Small intestine (tissue), 7 donors: ENCODE measurements at regions not wholly inside any gene's neighbourhood (a gene's known extent, or its start where the extent isn't known, plus 50 kb on each side); places are given as distances from the start of the nearest gene placed in this dataset.

Experiments used
- DNase-seq, 2 donors: peaks; one replicate each; pipeline versions ENCODE4 v3.0.0 to v3.0.0-alpha.2; 2013
- FAIRE-seq: peaks from 2 replicates; lab custom pipeline; 2012; peaks lifted over from hg19 to GRCh38; lab: Jason Lieb, UNC
- H3K27ac ChIP-seq, 3 donors: one replicate each; pipeline ENCODE4 v1.5.1; 2013; ENCODE audit warnings: low read length in 2 of 3, mild to moderate bottlenecking in 2 of 3, control low read depth in 1 of 3, inconsistent platforms in 1 of 3, low read depth in 1 of 3, moderate library complexity in 1 of 3
- H3K27me3 ChIP-seq, 3 donors: one replicate each; pipeline ENCODE4 v1.6.1; 2013; ENCODE audit warnings: low read length in 3 of 3, inconsistent platforms in 1 of 3; ENCODE audit not compliant: control insufficient read depth in 3 of 3, insufficient read depth in 3 of 3
- H3K36me3 ChIP-seq, 3 donors: one replicate each; pipeline ENCODE4 v1.6.1; 2013; ENCODE audit warnings: low read length in 3 of 3, inconsistent platforms in 1 of 3, low read depth in 1 of 3, mild to moderate bottlenecking in 1 of 3, moderate library complexity in 1 of 3; ENCODE audit not compliant: control insufficient read depth in 3 of 3, insufficient read depth in 2 of 3
- H3K4me1 ChIP-seq, 3 donors: one replicate each; pipeline ENCODE4 v1.6.1; 2013; ENCODE audit warnings: low read length in 2 of 3, inconsistent platforms in 1 of 3, low read depth in 1 of 3, mild to moderate bottlenecking in 1 of 3, moderate library complexity in 1 of 3; ENCODE audit not compliant: control insufficient read depth in 3 of 3, insufficient read depth in 2 of 3
- H3K4me3 ChIP-seq, 3 donors: one replicate each; pipeline ENCODE4 v1.5.1; 2013; ENCODE audit warnings: low read length in 3 of 3, control low read depth in 1 of 3, inconsistent platforms in 1 of 3, low read depth in 1 of 3, mild to moderate bottlenecking in 1 of 3, moderate library complexity in 1 of 3
- H3K9me3 ChIP-seq, 2 donors: one replicate each; pipeline ENCODE4 v1.6.1; 2013; ENCODE audit warnings: low read depth in 1 of 2, low read length in 1 of 2; ENCODE audit not compliant: control insufficient read depth in 2 of 2, insufficient read depth in 1 of 2
- WGBS, 3 donors: extraction: QIAGEN DNeasy Blood & Tissue Kit; methylation state at CpG; one replicate each; pipeline ENCODE4 v1.1.7; 2013; 5-methylcytosine and 5-hydroxymethylcytosine counted together
- donor health status: healthy with polysubstance abuse.
- donor health status: control.
- donor health status: control.
- donor health status: Bipolar disorder and iron deficiency.
- donor health status: healthy.

GRCh38 chr21:43313939-43314405, 113.0 kb downstream of the SIK1 start:
- 90 to 91% (median 90%) methylated on average over 9 of the region's 9 CpGs for WGBS, 3 donors
- no peak for DNase-seq
- peaks cover 0 to 3% (median 0%) of the 10 kb centered on the region in 3 donors for H3K36me3 ChIP-seq
- no peak overlapping the region for H3K4me3 ChIP-seq
- H3K4me1 ChIP-seq: peaks cover 0 to 32% (median 9%) of the 10 kb centered on the region in 3 donors
- peak overlapping the region in 1 of 3 donors; percentile 72 for H3K27ac ChIP-seq
- no peaks in the 10 kb centered on the region for H3K27me3 ChIP-seq
- no peak for FAIRE-seq
- peaks cover 0 to 19% of the 10 kb centered on the region in 2 donors for H3K9me3 ChIP-seq

- H3K36me3 ChIP-seq: peaks cover 0 to 6% (median 0%) of the 10 kb centered on the region in 3 donors
- H3K27ac ChIP-seq: peak overlapping the region in 1 of 3 donors; percentile 72
- 85 to 88% (median 86%) methylated on average over 20 of the region's 20 CpGs for whole genome bisulfite sequencing, 3 donors
- DNase-seq: no peak
- FAIRE-seq: no peak
- H3K4me1 ChIP-seq: peaks cover 0 to 32% (median 9%) of the 10 kb centered on the region in 3 donors
- no peak overlapping the region for H3K4me3 ChIP-seq
- no peaks in the 10 kb centered on the region for H3K27me3 ChIP-seq
- peaks cover 0 to 17% of the 10 kb centered on the region in 2 donors for H3K9me3 ChIP-seq
Measured at GRCh38 chr21:43313221-43313938, 113.6 kb downstream of the SIK1 start.

GRCh38 chr21:43312751-43313169, 114.2 kb downstream of the SIK1 start:
- peaks cover 0 to 33% (median 9%) of the 10 kb centered on the region in 3 donors for H3K4me1 ChIP-seq
- H3K27ac ChIP-seq: peak overlapping the region in 2 of 3 donors; percentile 72 to 92
- WGBS, 3 donors: 34 to 60% (median 57%) methylated on average over 6 of the region's 6 CpGs
- H3K4me3 ChIP-seq: no peak overlapping the region
- H3K27me3 ChIP-seq: no peaks in the 10 kb centered on the region
- peak in 1 of 2 donors; percentile 50 for DNase-seq
- H3K36me3 ChIP-seq: peaks cover 0 to 11% (median 0%) of the 10 kb centered on the region in 3 donors
- H3K9me3 ChIP-seq: peaks cover 0 to 11% of the 10 kb centered on the region in 2 donors
- no peak for FAIRE-seq

- Histone ChIP-seq H3K27ac (peak overlapping the region in 2 of 3 donors; percentile 43 to 92), H3K4me3 (no peak overlapping the region), H3K9me3 (peaks cover 0 to 5% of the 10 kb centered on the region in 2 donors), H3K4me1 (peaks cover 3 to 40% (median 9%) of the 10 kb centered on the region in 3 donors), H3K36me3 (peaks cover 0 to 15% (median 0%) of the 10 kb centered on the region in 3 donors), H3K27me3 (no peaks in the 10 kb centered on the region)
- DNase-seq (peak; percentile 24 to 48), FAIRE-seq (no peak)
- WGBS, 3 donors: 17 to 48% (median 44%) methylated on average over 4 of the region's 4 CpGs
Measured at GRCh38 chr21:43312011-43312410, 114.9 kb downstream of the SIK1 start.

GRCh38 chr21:43311301-43311817, 115.6 kb downstream of the SIK1 start:
- H3K4me3 ChIP-seq: peak overlapping the region in 1 of 3 donors; percentile 30
- peak; percentile 90 to 94 for DNase-seq
- no peaks in the 10 kb centered on the region for H3K27me3 ChIP-seq
- peaks cover 3 to 40% (median 9%) of the 10 kb centered on the region in 3 donors for H3K4me1 ChIP-seq
- H3K9me3 ChIP-seq: no peaks in the 10 kb centered on the region
- no peak for FAIRE-seq
- WGBS, 3 donors: 16 to 55% (median 28%) methylated on average over 8 of the region's 8 CpGs
- H3K36me3 ChIP-seq: peaks cover 0 to 21% (median 0%) of the 10 kb centered on the region in 3 donors
- H3K27ac ChIP-seq: peak overlapping the region in 2 of 3 donors; percentile 58 to 92

- H3K4me3 ChIP-seq: no peak overlapping the region
- peaks cover 3 to 38% (median 9%) of the 10 kb centered on the region in 3 donors for H3K4me1 ChIP-seq
- WGBS, 3 donors: 88 to 96% (median 90%) methylated on average over 10 of the region's 10 CpGs
- no peaks in the 10 kb centered on the region for H3K9me3 ChIP-seq
- H3K36me3 ChIP-seq: peaks cover 0 to 21% (median 0%) of the 10 kb centered on the region in 3 donors
- H3K27me3 ChIP-seq: no peaks in the 10 kb centered on the region
- FAIRE-seq (no peak), DNase-seq (no peak)
- no peak overlapping the region for H3K27ac ChIP-seq
Measured at GRCh38 chr21:43308815-43309283, 118.1 kb downstream of the SIK1 start.

- FAIRE-seq (no peak), DNase-seq (no peak)
- peaks cover 3 to 33% (median 9%) of the 10 kb centered on the region in 3 donors for H3K4me1 ChIP-seq
- H3K9me3 ChIP-seq: no peaks in the 10 kb centered on the region
- no peak overlapping the region for H3K4me3 ChIP-seq
- no peaks in the 10 kb centered on the region for H3K27me3 ChIP-seq
- peaks cover 0 to 21% (median 0%) of the 10 kb centered on the region in 3 donors for H3K36me3 ChIP-seq
- peak overlapping the region in 1 of 3 donors; percentile 11 for H3K27ac ChIP-seq
- WGBS, 3 donors: 85 to 88% (median 86%) methylated on average over 11 to 13 of the region's 13 CpGs
Measured at GRCh38 chr21:43308101-43308814, 118.7 kb downstream of the SIK1 start.

GRCh38 chr21:43307677-43308070, 119.3 kb downstream of the SIK1 start:
- DNase-seq: no peak
- Histone ChIP-seq H3K4me3 (no peak overlapping the region), H3K4me1 (peaks cover 3 to 28% (median 9%) of the 10 kb centered on the region in 3 donors), H3K27ac (peak overlapping the region in 2 of 3 donors; percentile 11 to 15), H3K36me3 (peaks cover 0 to 21% (median 0%) of the 10 kb centered on the region in 3 donors), H3K27me3 (no peaks in the 10 kb centered on the region), H3K9me3 (no peaks in the 10 kb centered on the region)
- 76 to 84% (median 79%) methylated on average over 7 of the region's 7 CpGs for WGBS, 3 donors
- FAIRE-seq: no peak
